NCI-H1105 (cell line): ENCODE measurements at regions not wholly inside any gene's neighbourhood (a gene's known extent, or its start where the extent isn't known, plus 50 kb on each side); places are given as distances from the start of the nearest gene placed in this dataset.
"Not testable (repeated sequence)": the region's sequence is repeated elsewhere in the genome, so short reads cannot be mapped to it uniquely, and the experiment has no call there.

Experiments used
- DNase-seq: peaks from one replicate; lab custom pipeline; 2025; lab: John Stamatoyannopoulos, UW

DNA sequence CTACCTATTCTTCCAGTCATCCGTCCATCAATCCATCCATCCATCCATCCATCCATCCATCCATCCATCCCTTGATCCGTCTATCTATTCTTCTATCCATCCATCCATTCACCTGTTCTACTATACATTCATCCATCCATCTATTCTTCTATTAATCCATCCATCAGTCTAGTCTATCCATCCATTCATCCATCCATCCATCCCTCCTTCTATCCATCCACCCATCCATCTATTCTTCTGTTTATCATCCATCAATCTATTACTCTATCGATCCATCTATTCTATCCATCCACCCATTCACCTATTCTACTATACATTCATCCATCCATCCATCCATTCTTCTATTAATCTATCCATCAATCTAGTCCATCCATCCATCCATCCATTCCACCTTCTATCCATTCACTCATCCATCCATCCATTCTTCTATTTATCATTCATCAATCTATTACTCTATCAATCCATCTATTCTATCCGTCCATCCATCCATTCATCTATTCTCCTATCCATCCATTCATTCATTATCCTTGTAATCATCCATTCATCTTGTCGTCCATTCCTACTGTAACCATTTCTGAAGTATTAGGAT, 110.4 kb upstream of the ZNF516 start:
- no peak for DNase-seq

DNA sequence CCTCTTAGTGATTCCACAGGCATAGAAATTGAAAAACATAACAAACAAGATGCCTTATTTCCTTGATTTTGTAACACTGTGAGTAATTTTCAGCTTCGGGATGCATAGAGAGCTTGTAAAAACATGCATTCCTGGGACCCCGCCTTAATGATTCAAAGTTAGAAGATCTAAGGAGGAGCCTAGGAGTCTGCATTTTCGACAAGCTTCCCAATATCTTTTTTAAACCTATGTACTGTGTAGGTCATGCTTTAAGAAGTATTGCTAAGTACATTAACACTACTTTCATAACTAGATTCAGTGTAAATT, 109.8 kb upstream of the ZNF516 start:
- no peak for DNase-seq

DNA sequence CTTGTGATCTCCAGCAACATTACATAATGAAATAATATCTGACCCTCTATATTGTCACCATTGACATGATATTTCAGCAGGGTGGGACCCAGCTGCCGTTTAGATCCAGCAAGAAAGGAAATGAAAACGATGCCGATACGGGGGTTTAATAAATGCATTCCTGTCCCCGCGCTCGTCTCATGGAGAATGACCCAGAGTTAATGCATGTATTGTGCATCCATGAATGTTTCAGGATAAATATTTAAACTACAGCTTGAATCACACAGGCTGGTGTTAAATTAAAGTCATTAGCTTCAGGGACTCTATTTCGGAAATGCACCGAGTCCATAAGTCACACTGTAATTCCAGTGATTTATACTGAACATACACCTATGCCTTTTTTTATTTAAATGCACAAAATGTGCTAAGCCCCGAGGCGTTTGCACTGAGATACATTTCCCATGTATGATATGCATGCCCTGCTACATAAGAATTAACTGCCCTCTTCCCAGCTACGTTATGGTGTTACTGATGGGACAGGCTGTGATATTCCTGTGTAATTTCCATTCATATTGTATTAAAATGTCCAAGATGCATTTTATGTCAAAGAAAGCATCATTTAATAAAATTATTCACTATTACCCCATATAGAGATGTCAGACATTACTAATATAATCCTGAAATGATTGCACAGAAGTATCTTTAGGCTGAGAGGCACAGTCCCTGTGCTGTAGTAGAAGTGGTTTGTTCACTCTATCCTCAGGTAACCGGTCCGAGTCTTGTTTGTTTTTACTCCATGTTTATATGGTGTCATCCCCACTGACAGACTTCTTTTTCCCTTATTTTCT, 109.3 kb upstream of the ZNF516 start:
- no peak for DNase-seq

DNA sequence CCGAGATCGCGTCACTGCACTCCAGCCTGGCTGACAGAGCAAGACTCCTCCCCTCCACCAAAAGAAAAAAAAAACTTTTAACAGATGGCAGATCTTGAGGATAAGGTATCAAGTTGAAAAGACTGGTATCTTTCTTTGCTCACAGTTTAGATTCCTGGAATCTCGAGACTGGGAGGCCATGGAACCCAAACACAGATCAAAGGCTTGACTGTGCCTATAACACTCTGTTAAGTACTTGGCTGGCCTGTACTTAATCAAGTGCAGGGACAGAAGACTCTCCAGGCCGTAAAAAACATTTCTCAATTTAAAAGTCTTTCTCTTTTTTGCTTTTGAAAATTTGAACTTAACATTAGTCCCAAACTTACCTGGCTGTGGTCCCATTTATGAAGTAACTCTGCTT, 107.1 kb upstream of the ZNF516 start:
- no peak for DNase-seq

DNA sequence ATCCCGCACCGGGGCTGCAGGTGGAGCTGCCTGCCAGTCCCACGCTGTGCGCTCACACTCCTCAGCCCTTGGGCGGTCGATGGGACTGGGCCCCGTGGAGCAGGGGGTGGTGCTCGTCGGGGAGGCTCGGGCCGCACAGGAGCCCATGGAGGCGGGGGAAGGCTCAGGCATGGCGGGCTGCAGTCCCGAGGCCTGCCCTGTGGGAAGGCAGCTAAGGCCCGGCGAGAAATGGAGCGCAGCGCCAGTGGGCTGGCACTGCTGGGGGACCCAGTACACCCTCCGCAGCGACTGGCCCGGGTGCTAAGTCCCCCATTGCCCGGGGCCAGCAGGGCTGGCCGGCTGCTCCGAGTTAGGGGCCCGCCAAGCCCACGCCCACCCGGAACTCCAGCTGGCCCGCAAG, 105.0 kb upstream of the ZNF516 start:
- DNase-seq = not testable (repeated sequence)

DNA sequence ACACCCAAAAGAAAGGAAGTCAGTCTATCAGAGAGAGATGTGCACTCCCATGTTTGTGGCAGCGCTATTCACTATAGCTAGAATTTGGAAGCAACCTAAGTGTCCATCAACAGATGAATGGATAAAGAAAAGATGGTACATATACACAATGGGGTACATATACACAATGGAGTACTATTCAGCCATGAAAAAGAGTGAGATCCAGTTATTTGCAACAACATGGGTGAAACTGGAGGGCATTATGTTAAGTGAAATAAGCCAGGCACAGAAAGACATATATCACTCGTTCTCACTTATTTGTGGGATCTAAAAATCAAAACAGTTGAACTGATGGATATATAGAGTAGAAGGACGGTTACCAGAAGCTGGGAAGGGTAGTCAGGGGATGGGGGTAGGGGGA, 99.9 kb upstream of the ZNF516 start:
- no peak for DNase-seq

DNA sequence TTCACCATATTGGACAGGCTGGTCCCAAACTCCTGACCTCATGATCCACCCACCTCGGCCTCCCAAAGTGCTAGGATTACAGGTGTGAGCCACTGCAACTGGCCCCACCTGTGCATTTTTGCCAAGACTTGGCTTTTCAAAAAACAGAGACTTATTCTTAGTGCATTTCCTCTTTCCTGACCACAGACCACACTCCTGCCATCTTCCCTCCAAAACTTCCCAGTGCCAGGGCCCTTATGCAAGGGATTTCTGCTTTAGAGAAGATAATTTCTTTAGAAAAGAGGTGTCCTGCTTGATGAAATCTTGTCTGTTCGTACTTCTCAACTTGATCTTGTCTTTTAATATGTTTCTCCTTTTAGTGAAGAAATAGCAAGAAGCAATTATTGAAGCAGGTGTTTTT, 98.8 kb upstream of the ZNF516 start:
- DNase-seq = no peak

DNA sequence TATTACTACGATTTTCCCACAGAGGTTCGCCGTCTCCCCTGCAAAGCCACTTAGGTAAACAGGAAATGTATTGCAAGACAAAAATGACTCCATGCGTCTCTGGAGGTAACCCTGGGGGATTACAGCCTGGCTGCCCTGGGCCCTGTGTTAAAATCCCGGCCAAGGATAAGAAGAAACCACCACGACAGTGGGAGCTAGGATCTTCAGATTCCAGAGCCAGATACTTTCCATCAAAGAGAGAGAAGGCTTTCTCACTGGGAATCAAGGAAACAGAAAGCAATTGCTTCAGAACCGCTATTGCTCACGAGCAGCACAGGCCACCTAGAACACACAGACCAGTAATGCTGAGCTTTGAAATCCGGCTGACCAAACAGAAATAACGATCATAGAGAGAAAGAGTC, 97.9 kb upstream of the ZNF516 start:
- DNase-seq = no peak

DNA sequence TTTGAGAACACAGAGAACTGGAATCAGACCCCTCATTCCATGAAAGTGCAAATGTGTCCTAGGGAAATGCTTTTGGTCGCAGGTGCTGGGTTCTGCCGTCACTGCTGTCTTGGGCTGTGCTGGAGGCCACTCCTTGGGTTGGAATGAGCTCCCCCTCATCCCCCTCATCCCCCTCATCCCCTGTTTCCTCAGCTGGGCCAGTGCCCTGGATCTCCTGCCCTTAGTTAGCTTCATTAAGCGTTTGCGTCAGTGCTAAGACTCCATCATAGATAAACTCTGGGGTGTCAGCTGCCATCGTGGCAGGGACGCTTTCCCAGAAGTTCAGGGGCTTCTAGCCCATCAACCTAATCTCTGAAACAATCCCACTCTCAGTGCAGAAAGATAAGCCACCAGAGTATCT, 97.1 kb upstream of the ZNF516 start:
- no peak for DNase-seq

DNA sequence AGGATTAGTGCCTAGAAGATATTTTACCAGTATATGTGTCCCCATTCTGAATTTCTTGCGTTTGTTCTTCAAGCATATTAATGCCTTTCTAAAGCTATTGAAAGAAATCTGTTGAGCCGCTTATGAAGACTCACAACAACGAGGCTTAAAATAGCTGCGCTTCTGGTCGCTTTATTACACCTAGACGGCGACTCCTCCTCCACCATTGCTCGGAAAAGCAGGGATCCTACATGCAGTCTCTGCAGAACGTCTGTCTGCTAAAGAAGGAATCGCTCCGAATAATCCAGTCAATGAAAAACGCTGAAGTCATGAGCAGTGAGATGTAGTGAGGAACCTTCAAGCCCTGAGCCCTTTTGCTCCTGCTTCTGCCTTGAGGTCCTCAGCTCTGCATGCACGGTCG, 94.8 kb upstream of the ZNF516 start:
- DNase-seq = no peak

DNA sequence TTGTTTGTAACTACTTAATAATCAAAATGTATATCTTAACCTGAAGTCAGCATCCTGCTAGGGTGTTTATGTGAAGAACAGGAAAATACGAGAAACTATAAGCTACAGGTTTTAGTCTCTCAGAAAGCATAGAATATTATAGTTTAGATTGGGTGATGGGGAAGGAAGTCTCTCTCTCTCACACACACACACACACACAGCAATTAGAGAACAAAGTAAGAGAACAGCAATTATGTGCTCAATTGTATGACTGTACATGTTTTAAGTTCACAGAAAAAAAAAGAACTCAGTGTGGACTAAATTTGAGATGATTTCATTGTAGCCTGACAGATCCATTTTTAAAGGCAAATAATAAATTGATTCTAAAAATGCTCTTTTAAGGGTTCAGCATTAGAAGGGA, 94.3 kb upstream of the ZNF516 start:
- DNase-seq = no peak

DNA sequence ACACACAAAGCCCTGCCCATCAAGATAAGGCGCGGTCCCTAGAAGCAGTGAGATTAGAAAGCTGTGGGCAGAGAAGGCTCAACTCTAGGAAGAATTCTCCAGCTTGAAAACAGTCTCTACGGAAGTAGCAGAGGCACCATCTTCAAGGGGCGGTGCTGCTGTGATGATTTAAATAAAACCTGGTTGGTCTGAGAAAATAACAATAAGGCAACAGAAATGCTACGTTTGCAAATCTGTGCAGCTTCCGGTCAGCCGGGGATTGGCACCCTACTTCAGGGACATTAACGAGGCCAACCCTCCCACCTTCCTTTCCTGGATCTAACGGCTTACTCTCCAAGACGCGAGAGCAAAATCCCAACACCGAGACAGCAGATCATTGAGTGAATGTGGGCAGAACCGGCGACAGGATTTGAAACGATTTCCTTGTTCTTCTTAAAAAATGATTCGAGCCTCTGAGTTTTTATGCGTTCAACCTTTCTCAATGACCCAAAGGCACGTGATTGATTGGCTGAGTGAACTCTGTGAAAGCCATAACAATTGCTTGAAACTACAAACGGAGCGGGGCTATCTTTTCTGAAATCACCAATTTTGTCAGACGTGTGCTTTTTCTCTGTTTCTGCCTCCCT, 93.7 kb upstream of the ZNF516 start:
- no peak for DNase-seq

DNA sequence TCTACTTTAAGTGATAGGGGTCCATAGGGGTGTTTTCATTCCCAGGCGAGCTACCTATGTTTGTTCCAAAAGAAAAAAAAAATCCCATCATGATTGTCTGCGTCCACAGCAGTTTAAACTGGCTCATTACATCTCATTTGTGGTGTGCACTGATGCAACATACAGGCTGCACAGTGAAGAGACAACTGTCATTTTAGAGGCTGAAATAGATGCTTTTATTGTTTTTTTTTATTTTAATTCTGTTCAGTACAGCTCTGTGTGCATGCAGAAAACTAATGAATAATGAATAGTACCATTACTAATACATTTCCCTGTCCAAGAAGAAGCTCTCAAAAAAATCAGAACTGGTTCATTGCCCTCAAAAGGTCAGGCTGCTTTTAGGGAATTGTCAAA, 92.8 kb upstream of the ZNF516 start:
- DNase-seq = no peak

DNA sequence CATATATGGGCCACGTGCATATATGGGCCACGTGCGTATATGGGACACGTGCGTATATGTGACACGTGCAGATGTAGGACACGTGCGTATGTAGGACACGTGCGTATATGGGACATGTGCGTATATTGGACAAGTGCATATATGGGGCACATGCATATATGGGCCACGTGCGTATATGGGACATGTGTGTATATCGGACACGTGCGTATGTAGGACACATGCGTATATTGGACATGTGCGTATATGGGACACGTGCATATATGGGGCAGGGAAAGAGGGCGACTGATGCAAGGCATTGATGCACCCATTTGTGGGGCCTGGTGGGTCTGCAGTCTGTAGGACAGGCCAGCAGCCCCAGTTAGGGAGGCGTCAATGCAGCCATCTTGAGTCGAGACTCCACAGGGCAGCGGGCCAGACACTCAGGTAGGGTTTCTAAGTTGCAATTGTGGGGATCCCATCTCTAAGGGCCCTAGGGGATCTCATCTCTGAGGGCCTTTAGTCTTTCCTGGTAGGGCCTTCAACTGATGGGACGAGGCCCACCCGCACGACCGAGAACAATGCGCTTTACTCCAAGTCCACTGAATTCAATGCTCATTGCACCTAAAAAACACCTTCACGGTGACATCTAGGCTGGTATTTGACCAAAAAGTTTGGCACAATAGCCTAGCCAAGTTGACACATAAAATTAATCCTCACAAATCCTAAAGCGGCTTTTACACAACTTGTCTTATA, 92.3 kb upstream of the ZNF516 start:
- no peak for DNase-seq

DNA sequence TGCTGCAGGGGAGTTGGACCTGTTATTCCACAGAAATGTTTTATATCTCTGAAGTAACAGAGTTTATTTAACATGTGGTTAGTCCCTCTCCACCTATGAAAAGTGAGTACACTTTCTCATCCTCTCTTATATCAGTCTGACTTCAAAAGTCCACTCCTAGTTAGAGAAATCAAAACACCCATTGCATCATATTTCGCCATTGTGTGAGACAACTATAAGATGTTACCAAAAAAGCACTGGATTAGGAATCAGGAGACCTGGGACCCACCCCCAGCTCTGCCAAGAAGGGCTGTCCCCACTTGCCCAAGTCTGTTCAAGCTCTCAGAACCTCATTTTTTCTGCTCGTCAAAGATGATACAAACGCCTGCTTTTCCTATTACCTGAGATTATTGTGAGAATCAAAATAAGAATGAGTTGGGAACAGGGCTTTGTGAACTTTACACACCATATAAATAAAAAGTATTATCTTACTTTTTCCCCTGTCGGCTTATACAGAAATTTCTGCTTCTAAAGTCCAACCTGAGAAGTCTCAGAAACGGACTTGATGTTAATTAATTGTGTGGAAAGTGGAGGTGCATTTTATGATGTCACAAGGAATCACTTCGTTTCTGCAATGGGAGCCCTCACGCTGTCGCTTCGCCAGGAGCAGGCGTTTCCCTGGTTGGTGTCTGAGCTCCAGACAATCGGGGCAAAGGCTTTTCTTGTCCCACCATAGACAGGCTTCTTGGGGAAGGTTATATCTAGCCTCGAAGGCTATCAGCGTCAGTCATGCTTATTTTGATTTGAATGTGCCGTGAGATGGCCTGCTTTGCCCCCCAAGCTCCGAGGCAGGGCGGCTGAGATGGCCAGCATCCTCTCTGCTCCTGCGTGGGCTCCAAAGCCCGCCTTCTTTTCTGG, 89.6 kb upstream of the ZNF516 start:
- no peak for DNase-seq

DNA sequence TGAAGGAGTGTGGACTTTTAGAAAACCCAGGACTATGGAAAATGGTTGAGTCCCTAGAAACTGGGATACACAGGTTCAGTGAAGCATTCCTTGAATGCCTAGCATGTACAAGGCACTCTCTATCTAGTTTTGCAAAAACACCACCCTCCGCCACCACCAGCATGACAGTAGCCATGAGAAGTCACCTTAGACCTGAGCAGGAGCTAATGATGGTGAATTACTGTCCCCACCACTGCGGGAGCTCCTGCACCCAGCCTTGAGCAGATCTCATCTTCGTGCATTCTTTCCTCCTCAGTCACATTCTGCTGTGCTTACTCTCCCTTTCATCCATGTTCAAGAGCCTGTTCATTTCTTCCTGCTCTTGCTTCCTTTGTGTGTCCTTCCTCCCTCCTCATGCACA, 86.2 kb upstream of the ZNF516 start:
- no peak for DNase-seq

DNA sequence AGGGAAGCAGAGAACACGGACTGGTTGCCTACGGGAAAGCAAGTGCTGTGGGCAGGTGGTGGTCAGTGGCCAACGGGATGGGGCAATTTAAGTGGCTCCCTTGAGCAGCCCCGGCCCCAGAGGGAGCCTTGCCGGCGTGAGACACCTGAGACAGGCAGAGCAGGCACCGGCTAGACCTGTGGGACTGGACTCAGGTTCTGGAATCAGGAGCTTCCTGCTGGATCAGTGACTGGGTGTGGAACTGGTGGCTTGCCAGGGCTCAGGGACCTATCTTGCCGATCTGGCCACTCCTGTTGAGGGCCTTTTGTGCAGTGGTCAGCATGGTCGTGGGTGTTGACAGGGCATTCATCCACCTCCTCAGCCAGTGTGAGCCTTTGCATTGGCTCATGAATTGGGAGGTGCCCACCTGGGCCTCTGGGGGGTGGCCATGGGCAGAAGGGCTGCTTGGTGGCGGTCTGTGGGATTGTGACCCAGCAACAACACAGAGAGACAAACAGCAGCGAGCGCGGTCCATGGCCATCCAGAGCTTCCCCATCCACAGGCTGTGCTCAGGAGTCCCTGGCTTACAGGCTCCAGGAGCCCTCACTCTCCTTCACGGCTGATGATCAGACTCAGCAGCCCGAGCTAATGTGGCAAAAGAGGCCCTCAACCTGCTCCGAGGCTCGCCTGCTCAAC, 85.4 kb upstream of the ZNF516 start:
- DNase-seq = no peak

DNA sequence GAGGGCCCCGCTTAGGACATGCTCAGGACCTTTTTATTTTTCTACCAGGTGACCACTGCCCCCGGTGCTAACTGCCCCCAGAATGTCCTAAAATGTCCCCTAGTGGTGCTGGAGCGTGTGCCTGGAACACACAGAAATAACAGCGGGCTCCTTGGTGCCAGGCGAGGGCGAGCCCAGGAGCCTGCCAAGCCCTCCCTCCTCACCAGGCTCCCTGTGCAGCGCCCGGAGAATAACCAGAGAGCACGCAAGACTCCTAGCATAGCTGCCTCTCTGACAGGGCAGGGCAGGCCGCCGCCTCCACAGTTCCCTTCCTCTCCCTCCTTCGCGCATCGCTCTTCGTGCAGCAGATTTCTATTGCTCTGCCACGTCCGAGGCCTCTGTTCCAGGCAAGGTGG, 84.3 kb upstream of the ZNF516 start:
- no peak for DNase-seq

DNA sequence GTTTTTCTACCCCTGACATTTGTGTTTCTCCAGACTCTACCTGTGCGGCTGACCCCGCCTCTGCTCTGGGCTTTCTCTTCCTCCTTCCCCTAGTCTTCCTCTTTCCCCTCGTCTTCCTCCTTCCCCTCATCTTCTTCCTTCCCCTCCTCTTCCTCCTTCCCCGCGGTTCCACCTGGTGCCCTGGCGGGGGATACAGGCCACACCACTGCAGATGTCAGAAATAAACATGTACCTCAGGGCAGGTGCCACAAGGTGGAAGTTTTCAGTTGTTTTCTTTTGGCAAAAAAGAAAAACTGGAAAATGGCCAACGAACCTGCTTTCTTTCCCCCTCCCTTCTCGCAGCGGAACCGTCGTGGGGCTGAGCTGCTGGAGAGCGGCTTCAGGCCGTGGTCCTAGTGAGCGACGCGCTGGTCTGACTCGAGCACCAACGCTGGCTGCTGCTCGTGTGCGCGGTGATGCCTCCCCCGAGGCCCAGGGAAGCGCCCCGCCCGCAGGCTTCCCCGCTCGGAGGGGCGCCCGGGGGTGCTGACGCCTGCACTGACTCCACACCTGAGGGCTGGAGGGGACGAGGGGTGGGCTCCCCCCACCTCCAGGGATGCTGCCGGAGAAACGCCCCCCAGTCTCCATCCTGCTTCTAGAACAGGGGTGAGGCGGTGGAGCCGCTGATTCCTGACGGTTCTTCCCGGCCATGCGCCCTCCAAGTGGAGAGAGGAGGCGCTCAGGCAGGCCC, 83.7 kb upstream of the ZNF516 start:
- no peak for DNase-seq

DNA sequence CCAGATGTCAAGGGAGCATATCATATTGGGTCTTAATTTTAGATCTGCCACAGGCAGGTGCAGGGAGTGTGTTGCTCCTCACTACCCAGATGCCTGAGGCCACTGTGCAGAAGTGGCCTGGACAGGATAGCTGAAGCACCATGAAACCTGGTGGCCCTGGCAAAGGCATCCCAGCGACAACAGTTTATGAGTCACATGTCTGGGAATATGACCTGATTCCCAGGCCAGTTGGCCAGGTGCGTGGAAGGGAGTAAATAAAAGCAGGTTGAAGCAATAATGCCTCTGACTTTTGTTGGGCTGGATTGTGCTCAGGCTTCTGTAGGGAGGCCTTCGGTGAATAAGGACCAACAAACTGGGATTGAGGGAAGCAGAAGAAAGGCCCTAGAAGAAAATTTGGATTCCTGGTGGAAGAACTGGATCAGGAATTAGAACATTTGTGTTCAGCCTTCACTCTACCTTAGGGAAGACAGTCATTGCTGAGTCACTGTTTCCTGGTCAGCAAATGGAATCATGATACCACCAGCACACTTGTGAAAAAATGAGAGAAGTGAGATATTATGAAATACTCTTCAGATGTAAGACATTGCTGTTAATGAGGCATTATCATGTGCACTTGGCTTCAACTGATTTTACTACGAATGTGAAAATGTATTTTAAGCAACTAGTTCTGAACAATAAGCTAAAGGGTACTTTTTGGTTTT, 78.4 kb upstream of the ZNF516 start:
- DNase-seq = no peak
